GM12891 (cell line): ENCODE measurements at regions not wholly inside any gene's neighbourhood (a gene's known extent, or its start where the extent isn't known, plus 50 kb on each side); places are given as distances from the start of the nearest gene placed in this dataset.

Experiments used
- POLR2A ChIP-seq: IDR thresholded peaks from 2 replicates; pipeline ENCODE4 v1.6.1; 2011; ENCODE audit warnings: low read depth, low read length, control low read depth
- POLR2AphosphoS5 ChIP-seq: IDR thresholded peaks from 2 replicates; pipeline ENCODE4 v1.6.1; 2011; ENCODE audit warnings: low read depth, low read length, control low read depth
- SPI1 ChIP-seq: IDR thresholded peaks from 2 replicates; pipeline ENCODE4 v1.6.1; 2011; ENCODE audit warnings: low read depth, low read length, control low read depth
- TAF1 ChIP-seq: IDR thresholded peaks from 2 replicates; pipeline ENCODE4 v1.6.1; 2011; ENCODE audit warnings: low read depth, low read length, control low read depth

GRCh38 chr2:18066894-18067293, 188.4 kb downstream of the KCNS3 start:
- TF ChIP-seq POLR2A, result no peak
- no peak for TF ChIP-seq POLR2AphosphoS5
- TF ChIP-seq TAF1, result no peak
- no peak for TF ChIP-seq SPI1
